ENCODE measurements at regions not wholly inside any gene's neighbourhood (a gene's known extent, or its start where the extent isn't known, plus 50 kb on each side); places are given as distances from the start of the nearest gene placed in this dataset.
A peak's percentile ranks its signal among the peaks of the same experiment; 100 is the strongest.
"Not testable (repeated sequence)": the region's sequence is repeated elsewhere in the genome, so short reads cannot be mapped to it uniquely, and the experiment has no call there.

DNA sequence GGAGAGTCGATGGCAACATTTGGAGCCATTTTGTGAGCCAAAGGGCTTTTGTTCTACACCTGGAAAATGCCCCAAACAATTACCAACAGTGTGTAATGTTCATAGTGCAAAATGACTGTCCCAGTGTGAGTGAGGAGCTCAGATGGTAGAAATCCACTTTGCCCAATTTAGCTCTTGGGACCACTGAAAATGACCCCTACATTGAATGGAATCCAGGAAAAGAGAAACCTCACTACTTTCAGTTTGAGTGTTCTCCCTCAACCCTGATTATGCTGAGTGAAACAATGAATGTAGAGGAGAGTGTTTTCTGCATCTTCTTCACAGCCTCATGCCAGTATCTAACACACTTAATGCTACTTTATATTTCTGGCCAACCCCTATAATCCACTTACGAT lies 84.9 kb upstream of the NRN1 start:
- no peak for DNase-seq

DNA sequence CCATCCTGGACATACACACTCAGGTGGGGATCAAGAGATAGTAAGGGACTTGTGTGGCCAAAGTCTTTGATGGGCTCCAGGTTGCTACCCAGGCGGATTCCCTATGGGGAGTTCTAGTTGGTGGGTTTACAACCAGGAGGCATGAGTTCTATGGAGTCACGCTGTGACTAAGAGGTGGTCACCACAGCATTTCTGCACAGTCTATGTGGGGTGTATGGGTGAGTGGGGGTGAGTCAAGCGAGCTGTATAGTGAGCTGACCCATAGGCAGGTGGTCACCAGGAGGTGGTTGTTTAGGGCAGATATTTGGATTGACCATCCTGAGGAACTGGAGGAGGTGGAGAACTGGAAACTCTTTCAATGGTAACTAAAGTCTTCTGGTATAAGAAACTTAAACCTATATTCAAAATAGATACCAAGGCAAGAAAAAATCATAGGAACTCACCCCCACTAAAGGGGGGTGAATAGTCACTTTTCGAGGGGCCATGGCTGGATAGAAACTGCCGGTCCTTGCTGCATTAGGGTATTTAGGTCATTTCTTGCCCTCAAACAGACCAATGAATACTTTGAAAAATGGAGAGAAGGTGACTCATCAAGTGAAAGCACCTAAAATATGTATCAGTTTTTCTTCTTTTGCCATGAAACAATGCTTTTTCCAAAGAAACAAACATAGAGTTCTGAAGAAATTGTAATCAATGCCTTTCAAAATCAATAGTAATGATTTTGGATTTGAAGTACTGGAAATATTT lies 84.3 kb upstream of the NRN1 start:
- no peak for DNase-seq

DNA sequence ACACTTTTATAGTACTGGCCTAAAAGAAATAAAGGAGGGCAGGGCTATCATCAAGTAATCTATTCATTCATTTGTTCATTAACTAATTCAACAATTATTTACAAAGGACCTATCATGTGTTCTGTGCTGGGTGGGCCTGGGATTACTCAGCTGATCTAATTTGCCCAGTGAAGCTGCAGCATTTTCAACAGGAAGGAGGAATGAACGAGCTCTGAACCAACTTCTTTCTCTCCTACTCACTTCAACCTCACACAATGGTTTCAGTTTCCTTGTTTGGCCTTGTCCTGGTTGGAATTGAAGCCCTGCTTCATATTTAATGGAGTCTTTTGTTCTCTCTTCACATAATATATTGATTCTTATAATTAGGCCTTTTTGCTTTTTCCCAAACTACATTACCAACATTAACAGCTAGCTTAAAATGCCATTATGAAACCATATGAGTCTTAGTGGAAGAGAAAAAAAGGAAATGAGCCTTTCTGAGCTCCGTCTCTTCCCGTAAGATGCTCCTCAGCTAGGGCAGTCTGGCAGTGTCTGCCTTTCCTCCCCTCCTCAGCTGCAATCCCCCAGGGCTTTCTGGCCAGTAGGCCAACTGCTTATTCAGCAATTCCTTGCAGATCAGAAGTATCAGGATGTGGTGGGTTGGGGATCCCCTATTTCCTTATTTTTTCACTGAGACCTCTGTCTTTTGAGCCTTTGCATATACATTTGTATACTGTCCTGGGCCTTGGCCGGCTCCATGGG lies 79.4 kb upstream of the NRN1 start:
- no peak for DNase-seq

DNA sequence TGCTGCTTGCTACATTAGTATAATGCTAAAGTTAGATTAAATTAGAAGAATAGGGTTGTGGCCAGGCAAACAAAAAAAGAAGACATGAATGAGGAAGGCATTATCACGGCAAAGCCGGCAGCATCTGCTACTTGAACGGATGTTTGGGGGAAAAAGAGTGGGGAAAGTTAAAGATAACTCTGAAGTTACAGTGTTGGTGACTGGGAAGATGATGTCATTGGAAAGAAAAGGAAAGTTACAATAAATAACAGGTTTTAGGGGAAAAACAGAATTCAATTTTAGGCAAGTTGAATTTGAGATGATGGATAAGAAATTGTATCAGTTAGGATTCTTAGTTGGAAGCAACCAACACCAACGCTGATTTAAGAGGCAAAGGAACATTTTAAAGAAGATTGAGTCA lies 74.2 kb upstream of the NRN1 start:
- DNase-seq: no peak

DNA sequence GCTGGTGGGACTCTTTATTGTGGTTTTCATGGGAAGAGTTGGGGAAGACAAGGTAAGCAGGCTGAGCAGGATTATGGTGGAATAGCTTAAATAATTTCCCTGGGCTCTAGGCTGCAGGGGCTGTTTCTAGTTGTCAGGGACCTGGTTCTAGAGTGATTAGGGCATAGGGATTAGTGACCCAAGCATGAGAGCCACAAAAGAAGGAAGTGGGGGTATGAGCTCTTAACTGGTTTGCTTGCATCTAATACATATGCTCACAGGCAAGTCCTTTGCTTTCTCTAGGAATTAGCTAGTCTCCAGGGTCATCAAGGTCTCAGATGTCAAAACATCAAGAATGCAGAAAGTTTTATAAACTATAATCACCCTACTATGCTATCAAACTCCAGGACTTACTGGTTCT lies 67.5 kb upstream of the NRN1 start:
- DNase-seq: no peak

DNA sequence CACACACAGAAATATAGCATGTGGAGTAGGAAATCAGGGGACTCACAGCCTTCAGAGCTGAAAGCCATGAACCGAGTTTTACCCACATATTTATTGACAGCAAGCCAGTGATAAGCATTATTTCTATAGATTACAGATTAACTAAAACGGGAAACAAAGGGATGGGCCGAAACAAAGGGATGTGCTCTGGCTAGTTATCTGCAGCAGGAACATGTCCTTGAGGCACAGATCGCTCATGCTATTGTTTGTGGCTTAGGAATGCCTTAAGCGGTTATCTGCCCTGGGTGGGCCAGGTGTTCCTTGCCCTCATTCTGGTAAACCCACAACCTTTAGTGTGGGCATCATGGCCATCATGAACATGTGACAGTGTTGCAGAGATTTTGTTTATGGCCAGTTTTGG lies 61.4 kb upstream of the NRN1 start:
- DNase-seq: not testable (repeated sequence)

DNA sequence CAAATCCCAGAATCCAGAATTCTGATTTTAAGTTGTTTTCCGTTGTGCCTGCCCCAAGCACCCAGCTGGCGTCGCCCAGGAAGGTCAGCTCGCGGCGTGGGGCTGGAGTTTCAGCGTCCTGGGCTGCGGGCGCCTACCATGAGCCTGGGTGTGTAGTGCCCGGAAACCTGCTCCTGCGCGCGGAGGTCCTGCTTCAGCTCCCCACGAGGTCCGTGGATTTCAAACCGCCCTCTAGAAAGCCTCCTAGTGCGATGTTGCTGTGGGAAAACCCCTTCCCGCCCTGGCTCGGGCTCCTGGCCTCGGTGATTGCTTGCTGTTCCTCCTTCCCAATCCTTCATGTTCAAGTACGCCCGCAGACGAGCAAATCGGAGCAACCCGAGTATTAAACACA lies 51.3 kb upstream of the NRN1 start:
- DNase-seq: no peak

DNA sequence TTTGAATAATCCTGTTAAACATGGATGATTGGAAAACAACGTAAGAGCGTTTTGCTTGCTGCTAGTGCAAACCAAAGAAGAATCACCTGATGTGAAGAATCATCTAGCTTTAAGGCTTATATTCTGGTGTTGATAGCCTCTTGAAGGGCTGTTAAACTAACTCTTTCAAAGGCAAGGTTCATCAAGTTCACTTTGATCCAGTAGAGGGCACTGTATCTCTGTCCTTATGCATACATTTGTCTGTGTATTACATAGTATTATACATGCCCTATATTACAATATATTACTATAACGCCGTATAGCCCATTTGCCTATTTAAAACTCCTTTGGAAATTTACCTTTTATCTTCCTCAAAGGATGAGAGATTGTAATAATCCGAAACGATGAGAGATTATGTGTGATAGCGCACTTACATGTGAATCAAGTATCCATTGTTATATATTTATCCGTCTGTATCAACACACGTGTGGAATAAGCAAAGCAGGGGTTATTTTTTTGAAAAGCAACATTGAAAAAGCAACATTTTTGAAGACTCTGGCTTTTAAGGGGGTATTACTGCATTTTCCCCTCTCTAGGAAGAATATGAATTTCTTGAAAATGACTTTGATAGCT lies 50.8 kb upstream of the NRN1 start:
- DNase-seq: peak; percentile 9

Data from NCI-H446 treated with DMSO at 0.1 percent for 48 hours (cell line).